Ascending aorta (tissue), 2 donors: ENCODE measurements at regions not wholly inside any gene's neighbourhood (a gene's known extent, or its start where the extent isn't known, plus 50 kb on each side); places are given as distances from the start of the nearest gene placed in this dataset.
A peak's percentile ranks its signal among the peaks of the same experiment; 100 is the strongest.

Experiments
- DNase-seq, 2 donors: peaks; one replicate each; pipeline ENCODE4 v3.0.0-alpha.2; 2019; ENCODE audit warnings: low spot score in 2 of 2
- H3K27ac ChIP-seq, 2 donors: fragments of 200-600 bp; sonication (generic); one replicate each; pipeline ENCODE4 v1.5.1; 2016 to 2017; ENCODE audit warnings: mild to moderate bottlenecking in 1 of 2
- H3K27me3 ChIP-seq: fragments of 200-600 bp; sonication (generic); one replicate; pipeline ENCODE4 v1.5.1; 2017
- H3K36me3 ChIP-seq, 2 donors: fragments of 200-600 bp; sonication (generic); one replicate each; pipeline ENCODE4 v1.5.1; 2016
- H3K4me1 ChIP-seq, 2 donors: fragments of 200-600 bp; sonication (generic); one replicate each; pipeline ENCODE4 v1.5.1; 2016 to 2017; ENCODE audit warnings: mild to moderate bottlenecking in 1 of 2
- H3K4me3 ChIP-seq, 2 donors: fragments of 200-600 bp; sonication (generic); one replicate each; pipeline ENCODE4 v1.5.1; 2016 to 2017; ENCODE audit warnings: mild to moderate bottlenecking in 1 of 2
- H3K9me3 ChIP-seq, 2 donors: fragments of 200-600 bp; sonication (generic); one replicate each; pipeline ENCODE4 v1.5.1; 2016
- CTCF ChIP-seq, 3 experiments: fragments of 200-600 bp in 2 of 3; fragments of 450-650 bp in 1 of 3; sonication (generic) in 2 of 3; IDR thresholded peaks; one replicate each; pipeline ENCODE4 v1.5.1; 2016 to 2019; ENCODE audit warnings: antibody characterized with exemption in 3 of 3, mild to moderate bottlenecking in 1 of 3, moderate library complexity in 1 of 3
- intact Hi-C: fragments of 100-400 bp; cut with DNase I; formaldehyde crosslinking; loops from one replicate; pipeline ENCODE4 v1.15.1; 2023

- no peak for DNase-seq
- Histone ChIP-seq H3K27me3 (no peaks in the 10 kb centered on the region), H3K27ac (peak overlapping the region in 1 of 2 donors; percentile 59), H3K36me3 (no peaks in the 10 kb centered on the region), H3K4me3 (no peak overlapping the region), H3K4me1 (no peaks in the 10 kb centered on the region), H3K9me3 (no peaks in the 10 kb centered on the region)
- intact Hi-C loops: no loop called here
- TF ChIP-seq CTCF (IDR thresholded peaks at IDR 0.05): no peak
Measured at GRCh38 chr12:102757154-102757881, 159.7 kb downstream of the PAH start.

- no peak for DNase-seq
- Histone ChIP-seq H3K27ac (peak overlapping the region in 1 of 2 donors; percentile 59), H3K36me3 (no peaks in the 10 kb centered on the region), H3K9me3 (no peaks in the 10 kb centered on the region), H3K4me3 (no peak overlapping the region), H3K4me1 (no peaks in the 10 kb centered on the region), H3K27me3 (no peaks in the 10 kb centered on the region)
- no peak for TF ChIP-seq CTCF (IDR thresholded peaks at IDR 0.05)
- intact Hi-C loops: no loop called here
Measured at GRCh38 chr12:102756530-102756929, 160.5 kb downstream of the PAH start.

- TF ChIP-seq CTCF (IDR thresholded peaks at IDR 0.05): no peak
- Histone ChIP-seq H3K4me3 (no peak overlapping the region), H3K9me3 (no peaks in the 10 kb centered on the region), H3K27me3 (no peaks in the 10 kb centered on the region), H3K4me1 (no peaks in the 10 kb centered on the region), H3K27ac (peak overlapping the region in 1 of 2 donors; percentile 59), H3K36me3 (no peaks in the 10 kb centered on the region)
- DNase-seq: no peak
- intact Hi-C loops: no loop called here
Measured at GRCh38 chr12:102755266-102755665, 161.8 kb downstream of the PAH start.

- Histone ChIP-seq H3K4me3 (no peak overlapping the region), H3K9me3 (no peaks in the 10 kb centered on the region), H3K27ac (no peak overlapping the region), H3K4me1 (no peaks in the 10 kb centered on the region), H3K27me3 (no peaks in the 10 kb centered on the region), H3K36me3 (no peaks in the 10 kb centered on the region)
- intact Hi-C loops: no loop called here
- TF ChIP-seq CTCF (IDR thresholded peaks at IDR 0.05): no peak
- peak in 1 of 2 donors; percentile 69 for DNase-seq
Measured at GRCh38 chr12:102753802-102754201, 163.2 kb downstream of the PAH start.

GRCh38 chr12:102748704-102749103 is 168.3 kb downstream of the PAH start:
- intact Hi-C loops: no loop called here
- H3K27me3 ChIP-seq: no peaks in the 10 kb centered on the region
- no peak overlapping the region for H3K27ac ChIP-seq
- TF ChIP-seq CTCF (IDR thresholded peaks at IDR 0.05): no peak
- no peaks in the 10 kb centered on the region for H3K4me1 ChIP-seq
- no peak overlapping the region for H3K4me3 ChIP-seq
- DNase-seq: no peak
- H3K9me3 ChIP-seq: no peaks in the 10 kb centered on the region
- H3K36me3 ChIP-seq: no peaks in the 10 kb centered on the region

- no peak for DNase-seq
- H3K27ac ChIP-seq: no peak overlapping the region
- H3K9me3 ChIP-seq: no peaks in the 10 kb centered on the region
- no peak overlapping the region for H3K4me3 ChIP-seq
- H3K4me1 ChIP-seq: no peaks in the 10 kb centered on the region
- H3K27me3 ChIP-seq: no peaks in the 10 kb centered on the region
- TF ChIP-seq CTCF (IDR thresholded peaks at IDR 0.05): no peak
- H3K36me3 ChIP-seq: no peaks in the 10 kb centered on the region
- intact Hi-C loops: no loop called here
Measured at GRCh38 chr12:102746963-102747362, 170.1 kb downstream of the PAH start.
